Smooth muscle cell (in vitro differentiated cells): ENCODE measurements at regions not wholly inside any gene's neighbourhood (a gene's known extent, or its start where the extent isn't known, plus 50 kb on each side); places are given as distances from the start of the nearest gene placed in this dataset.
A peak's percentile ranks its signal among the peaks of the same experiment; 100 is the strongest.

Source experiments
- DNase-seq: peaks from one replicate; lab custom pipeline; 2025; ENCODE audit not compliant: unreplicated experiment; lab: John Stamatoyannopoulos, UW
- H2AFZ ChIP-seq: fragments of 200-600 bp; sonication (generic); 2 replicates; pipeline ENCODE4 v1.6.0; 2016; ENCODE audit warnings: antibody characterized with exemption, low read depth, mild to moderate bottlenecking
- H3F3A ChIP-seq: fragments of 200-600 bp; sonication (generic); 2 replicates; pipeline ENCODE4 v1.6.0; 2017; ENCODE audit warnings: antibody characterized with exemption, low read depth
- H3K27ac ChIP-seq: fragments of 200-600 bp; sonication (generic); 2 replicates; pipeline ENCODE4 v1.5.1; 2016; ENCODE audit warnings: low read depth, mild to moderate bottlenecking
- H3K27me3 ChIP-seq: fragments of 200-600 bp; sonication (generic); 2 replicates; pipeline ENCODE4 v1.6.1; 2016; ENCODE audit warnings: low read depth, mild to moderate bottlenecking
- H3K36me3 ChIP-seq: fragments of 200-600 bp; sonication (generic); 2 replicates; pipeline ENCODE4 v1.5.1; 2016; ENCODE audit warnings: low read depth
- H3K4me1 ChIP-seq: fragments of 200-600 bp; sonication (generic); 2 replicates; pipeline ENCODE4 v1.5.1; 2016; ENCODE audit warnings: low read depth
- H3K4me2 ChIP-seq: fragments of 200-600 bp; sonication (generic); 2 replicates; pipeline ENCODE4 v1.6.0; 2016; ENCODE audit warnings: mild to moderate bottlenecking
- H3K4me3 ChIP-seq: fragments of 200-600 bp; sonication (generic); 2 replicates; pipeline ENCODE4 v1.5.1; 2016; ENCODE audit warnings: mild to moderate bottlenecking
- H3K79me2 ChIP-seq: fragments of 200-600 bp; sonication (generic); 2 replicates; pipeline ENCODE4 v1.6.0; 2016; ENCODE audit warnings: low read depth, mild to moderate bottlenecking
- H3K9ac ChIP-seq: fragments of 200-600 bp; sonication (generic); 2 replicates; pipeline ENCODE4 v1.6.0; 2016; ENCODE audit warnings: low read depth
- H3K9me3 ChIP-seq: fragments of 200-600 bp; sonication (generic); replicated peaks from 2 replicates; pipeline ENCODE4 v1.5.1; 2016; ENCODE audit warnings: low read depth
- H4K20me1 ChIP-seq: fragments of 200-600 bp; sonication (generic); 2 replicates; pipeline ENCODE4 v1.6.0; 2016; ENCODE audit warnings: low read depth
- WGBS: methylation state at CpG from one replicate; pipeline ENCODE4 v1.1.7; 2016; ENCODE audit warnings: low lambda C conversion rate; 5-methylcytosine and 5-hydroxymethylcytosine counted together
- TF ChIP-seq, protein P1 (sequence below): fragments of 200-600 bp; sonication (generic); IDR thresholded peaks from 2 replicates; pipeline ENCODE4 v1.5.1; 2017; ENCODE audit warnings: borderline replicate concordance, mild to moderate bottlenecking, antibody characterized with exemption; ENCODE audit not compliant: insufficient read depth, poor library complexity, severe bottlenecking

DNA sequence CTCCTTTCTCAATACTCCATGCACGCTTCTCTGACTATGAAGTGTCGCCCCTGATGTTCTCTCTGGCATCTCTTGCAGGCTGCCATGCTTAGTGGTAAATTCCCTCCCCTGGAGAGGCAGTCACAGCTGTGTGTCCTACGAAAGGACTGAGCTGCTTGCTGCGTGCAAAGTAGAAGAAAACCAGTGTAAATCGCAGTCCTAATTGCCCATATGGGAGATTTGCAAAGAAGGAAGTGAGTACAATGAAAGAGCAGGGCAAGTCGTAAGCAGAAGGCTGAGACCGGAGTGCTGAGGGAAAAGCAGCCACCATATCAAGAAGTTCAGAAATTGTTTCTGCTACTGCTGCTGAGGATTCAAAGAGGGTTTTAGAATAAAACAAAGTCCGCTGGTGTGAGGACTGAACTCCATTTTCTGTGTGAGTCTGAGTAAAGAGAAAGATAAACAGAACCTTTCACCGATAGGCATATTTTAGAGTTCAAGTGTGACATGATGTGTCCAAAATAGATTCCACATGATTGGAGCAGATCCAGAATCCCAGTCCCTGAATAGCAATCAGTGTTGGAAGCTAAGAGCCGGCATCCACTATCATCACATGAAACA, 507.8 kb upstream of the MPDZ start:
- Histone ChIP-seq H3K9ac (no peak overlapping the region), H3K79me2 (no peaks in the 10 kb centered on the region), H3K4me2 (peak overlapping the region; percentile 66), H4K20me1 (no peaks in the 10 kb centered on the region), H3F3A (no peaks in the 10 kb centered on the region), H3K4me3 (peak overlapping the region; percentile 36), H3K9me3 (no peaks in the 10 kb centered on the region), H3K27me3 (no peaks in the 10 kb centered on the region), H2AFZ (peak overlapping the region; percentile 71), H3K4me1 (no peaks in the 10 kb centered on the region), H3K36me3 (no peaks in the 10 kb centered on the region), H3K27ac (no peak overlapping the region)
- TF ChIP-seq, protein P1, sequence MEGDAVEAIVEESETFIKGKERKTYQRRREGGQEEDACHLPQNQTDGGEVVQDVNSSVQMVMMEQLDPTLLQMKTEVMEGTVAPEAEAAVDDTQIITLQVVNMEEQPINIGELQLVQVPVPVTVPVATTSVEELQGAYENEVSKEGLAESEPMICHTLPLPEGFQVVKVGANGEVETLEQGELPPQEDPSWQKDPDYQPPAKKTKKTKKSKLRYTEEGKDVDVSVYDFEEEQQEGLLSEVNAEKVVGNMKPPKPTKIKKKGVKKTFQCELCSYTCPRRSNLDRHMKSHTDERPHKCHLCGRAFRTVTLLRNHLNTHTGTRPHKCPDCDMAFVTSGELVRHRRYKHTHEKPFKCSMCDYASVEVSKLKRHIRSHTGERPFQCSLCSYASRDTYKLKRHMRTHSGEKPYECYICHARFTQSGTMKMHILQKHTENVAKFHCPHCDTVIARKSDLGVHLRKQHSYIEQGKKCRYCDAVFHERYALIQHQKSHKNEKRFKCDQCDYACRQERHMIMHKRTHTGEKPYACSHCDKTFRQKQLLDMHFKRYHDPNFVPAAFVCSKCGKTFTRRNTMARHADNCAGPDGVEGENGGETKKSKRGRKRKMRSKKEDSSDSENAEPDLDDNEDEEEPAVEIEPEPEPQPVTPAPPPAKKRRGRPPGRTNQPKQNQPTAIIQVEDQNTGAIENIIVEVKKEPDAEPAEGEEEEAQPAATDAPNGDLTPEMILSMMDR, result no peak
- 66% methylated on average over 10 of the region's 10 CpGs for WGBS
- DNase-seq, result no peak

DNA sequence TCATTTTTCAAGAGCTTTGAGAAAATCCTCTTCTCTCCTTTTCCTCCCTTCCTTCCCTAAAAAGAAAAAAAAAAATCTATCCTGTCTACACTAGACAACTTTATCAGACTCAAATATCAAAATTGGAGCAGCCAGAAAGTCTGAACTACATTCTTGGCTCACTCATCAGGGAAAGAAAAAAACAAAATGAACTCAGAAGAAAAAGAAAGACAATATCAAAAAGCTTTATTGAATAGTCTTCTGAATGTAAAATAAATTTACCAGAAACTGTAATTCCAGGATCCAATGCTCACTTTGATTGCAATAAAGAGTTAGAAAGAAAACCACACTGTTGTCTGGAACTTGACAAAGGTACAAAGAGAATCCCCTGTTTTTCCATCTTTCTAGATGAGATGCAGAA, 507.2 kb upstream of the MPDZ start:
- Histone ChIP-seq H3K27ac (no peak overlapping the region), H4K20me1 (no peaks in the 10 kb centered on the region), H3K27me3 (no peaks in the 10 kb centered on the region), H3F3A (no peaks in the 10 kb centered on the region), H3K4me1 (no peaks in the 10 kb centered on the region), H3K36me3 (no peaks in the 10 kb centered on the region), H3K9ac (no peak overlapping the region), H3K4me3 (no peak overlapping the region), H2AFZ (no peak overlapping the region), H3K9me3 (no peaks in the 10 kb centered on the region), H3K4me2 (no peak overlapping the region), H3K79me2 (no peaks in the 10 kb centered on the region)
- TF ChIP-seq, protein P1, result no peak
- DNase-seq, result no peak

DNA sequence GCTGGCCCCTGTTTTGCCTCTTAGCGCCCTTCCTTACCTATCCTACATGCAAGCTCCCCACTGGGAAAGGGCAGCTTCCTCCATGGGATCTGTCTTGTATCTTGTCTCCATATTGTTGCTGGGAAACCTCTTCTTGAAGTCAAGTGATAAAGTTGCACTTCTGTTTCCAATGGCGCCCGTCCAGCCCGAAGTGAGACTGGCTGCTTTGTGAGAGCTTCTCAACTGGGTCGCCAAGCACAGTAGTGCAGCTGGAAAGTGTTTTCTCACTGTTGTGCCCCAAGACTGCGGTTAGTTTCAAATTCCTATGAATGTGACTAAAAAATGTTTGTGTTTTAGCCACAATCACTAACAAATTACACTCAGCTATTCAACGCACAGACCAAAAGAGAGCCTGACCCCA, 506.6 kb upstream of the MPDZ start:
- TF ChIP-seq, protein P1, result no peak
- H3K27me3 ChIP-seq, result no peaks in the 10 kb centered on the region
- no peaks in the 10 kb centered on the region for H3K9me3 ChIP-seq
- H3K36me3 ChIP-seq, result no peaks in the 10 kb centered on the region
- DNase-seq, result no peak
- H2AFZ ChIP-seq, result no peak overlapping the region
- H3K4me2 ChIP-seq, result no peak overlapping the region
- no peak overlapping the region for H3K4me3 ChIP-seq
- 96% methylated on average over 7 of the region's 7 CpGs for WGBS
- H3K4me1 ChIP-seq, result no peaks in the 10 kb centered on the region
- no peaks in the 10 kb centered on the region for H3F3A ChIP-seq
- H3K9ac ChIP-seq, result no peak overlapping the region
- no peak overlapping the region for H3K27ac ChIP-seq
- H4K20me1 ChIP-seq, result no peaks in the 10 kb centered on the region
- no peaks in the 10 kb centered on the region for H3K79me2 ChIP-seq

DNA sequence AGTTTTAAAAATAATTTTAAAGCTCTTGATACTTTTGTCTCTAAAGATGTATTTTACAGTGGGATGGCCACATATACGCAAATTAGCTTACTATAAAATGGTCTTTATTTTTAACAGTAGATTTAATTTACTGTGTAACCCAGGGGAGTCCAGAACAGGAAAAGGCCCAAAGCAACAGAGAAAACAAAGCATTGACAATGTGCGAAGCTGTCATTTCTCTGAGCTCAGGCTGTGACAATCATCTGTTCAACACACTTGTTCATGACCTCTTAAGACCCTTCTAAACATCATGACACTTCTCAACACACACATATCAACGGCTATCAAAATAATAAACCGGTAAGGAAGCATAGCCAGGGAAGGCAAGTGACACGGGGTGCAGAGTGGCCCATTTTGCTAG, 499.6 kb upstream of the MPDZ start:
- H4K20me1 ChIP-seq, result no peaks in the 10 kb centered on the region
- WGBS, result 89% methylated on average over 5 of the region's 5 CpGs

More for the DNA sequence above, 499.6 kb upstream of the MPDZ start:
- Histone ChIP-seq H3K36me3 (no peaks in the 10 kb centered on the region), H3K79me2 (no peaks in the 10 kb centered on the region), H2AFZ (no peak overlapping the region), H3K4me2 (no peak overlapping the region), H3K4me1 (peaks cover 5% of the 10 kb centered on the region), H3K4me3 (no peak overlapping the region), H3K27ac (no peak overlapping the region), H3F3A (no peaks in the 10 kb centered on the region), H3K9ac (no peak overlapping the region), H3K27me3 (no peaks in the 10 kb centered on the region), H3K9me3 (no peaks in the 10 kb centered on the region)
- no peak for DNase-seq
- TF ChIP-seq, protein P1, result no peak
